Left lung (tissue), 4 donors: ENCODE measurements at regions not wholly inside any gene's neighbourhood (a gene's known extent, or its start where the extent isn't known, plus 50 kb on each side); places are given as distances from the start of the nearest gene placed in this dataset.
"Not testable (repeated sequence)": the region's sequence is repeated elsewhere in the genome, so short reads cannot be mapped to it uniquely, and the experiment has no call there.

Experiments used
- ATAC-seq: fragments of 200-7000 bp; cut with Tn5 transposase; one replicate; pipeline ENCODE4 v1.9.1; 2020; ENCODE audit warnings: moderate library complexity
- DNase-seq, 4 donors: peaks; one replicate each; pipeline ENCODE4 v3.0.0-alpha.2; 2013 to 2020
- H3K27ac ChIP-seq, 2 donors: fragments of 200-600 bp; sonication (generic) in 1 of 2; one replicate each; pipeline versions ENCODE4 v1.5.0 to v1.8.0; 2020 to 2021
- H3K27me3 ChIP-seq, 2 donors: fragments of 200-600 bp; sonication (generic) in 1 of 2; one replicate each; pipeline versions ENCODE4 v1.5.0 to v1.8.0; 2020 to 2021
- H3K36me3 ChIP-seq, 2 donors: fragments of 200-600 bp; sonication (generic) in 1 of 2; one replicate each; pipeline versions ENCODE4 v1.5.0 to v1.8.0; 2020 to 2021
- H3K4me1 ChIP-seq, 2 donors: fragments of 200-600 bp; one replicate each; pipeline ENCODE4 v1.8.0; 2021
- H3K4me3 ChIP-seq, 2 donors: fragments of 200-600 bp; sonication (generic) in 1 of 2; one replicate each; pipeline versions ENCODE4 v1.5.0 to v1.8.0; 2020 to 2021; ENCODE audit warnings: mild to moderate bottlenecking in 1 of 2
- H3K9me3 ChIP-seq, 2 donors: fragments of 200-600 bp; sonication (generic) in 1 of 2; one replicate each; pipeline versions ENCODE4 v1.5.0 to v1.8.0; 2020 to 2021
- CTCF ChIP-seq, 2 donors: fragments of 200-600 bp; sonication (generic) in 1 of 2; IDR thresholded peaks; one replicate each; pipeline versions ENCODE4 v1.5.0 to v1.8.0; 2021; ENCODE audit warnings: antibody characterized with exemption in 2 of 2
- intact Hi-C, 2 donors: fragments of 100-400 bp; cut with DNase I; formaldehyde crosslinking; loops; one replicate each; pipeline versions ENCODE4 v1.11.2 to v1.14.2; 2022
- donor health status: DM: no; HTN: yes; CAD: no.
- donor health status: DM: no; HTN: no; CAD: no.

- no peak overlapping the region for H3K27ac ChIP-seq
- intact Hi-C loops: no loop called here
- no peak overlapping the region for H3K4me3 ChIP-seq
- no peak for TF ChIP-seq CTCF (IDR thresholded peaks at IDR 0.05)
- no peak for ATAC-seq
- no peaks in the 10 kb centered on the region for H3K9me3 ChIP-seq
- H3K4me1 ChIP-seq: no peaks in the 10 kb centered on the region
- H3K36me3 ChIP-seq: no peaks in the 10 kb centered on the region
- DNase-seq: no peak
- H3K27me3 ChIP-seq: no peaks in the 10 kb centered on the region
Measured at GRCh38 chr5:108536321-108536720, 154.4 kb upstream of the FBXL17 start.

GRCh38 chr5:108532129-108532445 lies 150.2 kb upstream of the FBXL17 start:
- H3K9me3 ChIP-seq, intact Hi-C loops, H3K36me3 ChIP-seq, H3K4me1 ChIP-seq, H3K27me3 ChIP-seq, ATAC-seq, DNase-seq, H3K4me3 ChIP-seq, H3K27ac ChIP-seq: not testable (repeated sequence)

- no peaks in the 10 kb centered on the region for H3K36me3 ChIP-seq
- H3K9me3 ChIP-seq: peaks cover 0 to 3% of the 10 kb centered on the region in 2 donors
- ATAC-seq: no peak
- intact Hi-C loops: no loop called here
- H3K4me1 ChIP-seq: no peaks in the 10 kb centered on the region
- H3K4me3 ChIP-seq: no peak overlapping the region
- no peak overlapping the region for H3K27ac ChIP-seq
- no peak for TF ChIP-seq CTCF (IDR thresholded peaks at IDR 0.05)
- DNase-seq: no peak
- no peaks in the 10 kb centered on the region for H3K27me3 ChIP-seq
Measured at GRCh38 chr5:108531367-108532128, 149.7 kb upstream of the FBXL17 start.

DNA sequence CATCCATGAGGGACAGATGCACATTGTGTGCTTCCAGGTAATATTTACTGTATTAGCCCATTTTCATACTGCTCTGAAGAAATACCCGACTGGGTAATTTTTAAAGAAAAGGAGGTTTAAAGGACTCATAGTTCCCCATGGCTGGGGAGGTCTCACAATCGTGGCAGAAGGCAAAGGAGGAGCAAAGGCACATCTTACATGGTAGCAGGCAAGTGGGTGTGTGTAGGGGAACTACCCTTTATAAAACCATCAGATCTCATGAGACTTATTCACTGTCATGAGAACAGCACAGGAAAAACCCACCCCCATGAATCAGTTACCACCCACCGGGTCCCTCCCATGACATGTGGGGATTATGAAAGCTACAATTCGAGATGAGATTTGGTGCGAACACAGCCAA lies 148.8 kb upstream of the FBXL17 start:
- no peak for DNase-seq
- H3K36me3 ChIP-seq: no peaks in the 10 kb centered on the region
- no peak overlapping the region for H3K4me3 ChIP-seq
- intact Hi-C loops: no loop called here
- H3K27me3 ChIP-seq: no peaks in the 10 kb centered on the region
- peaks cover 0 to 5% of the 10 kb centered on the region in 2 donors for H3K9me3 ChIP-seq
- no peak for ATAC-seq
- H3K4me1 ChIP-seq: no peaks in the 10 kb centered on the region
- no peak for TF ChIP-seq CTCF (IDR thresholded peaks at IDR 0.05)
- no peak overlapping the region for H3K27ac ChIP-seq

GRCh38 chr5:108529381-108529780 lies 147.5 kb upstream of the FBXL17 start:
- intact Hi-C loops: no loop called here
- DNase-seq: no peak
- no peaks in the 10 kb centered on the region for H3K36me3 ChIP-seq
- TF ChIP-seq CTCF (IDR thresholded peaks at IDR 0.05): no peak
- H3K9me3 ChIP-seq: peaks cover 0 to 5% of the 10 kb centered on the region in 2 donors
- no peak for ATAC-seq
- no peaks in the 10 kb centered on the region for H3K4me1 ChIP-seq
- H3K27ac ChIP-seq: no peak overlapping the region
- no peaks in the 10 kb centered on the region for H3K27me3 ChIP-seq
- no peak overlapping the region for H3K4me3 ChIP-seq

DNA sequence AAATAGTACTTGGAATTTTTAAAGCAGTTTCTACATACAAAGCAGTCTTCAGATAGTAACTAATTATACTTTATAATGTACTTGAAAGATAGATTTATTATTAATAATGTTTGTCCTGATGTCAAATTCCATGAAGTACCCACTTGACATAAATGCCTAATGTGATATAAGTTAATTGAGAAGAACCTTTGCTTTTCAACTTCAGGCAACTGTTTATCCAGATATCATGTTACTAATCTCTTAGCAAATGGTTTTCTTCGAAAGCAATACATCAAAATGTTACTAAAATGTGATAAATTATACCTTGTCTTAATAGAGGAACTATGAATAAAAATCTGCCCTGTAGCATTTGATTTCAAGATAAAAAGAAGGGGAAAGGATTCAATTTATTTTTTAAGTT lies 146.8 kb upstream of the FBXL17 start:
- H3K27ac ChIP-seq: no peak overlapping the region
- intact Hi-C loops: no loop called here
- no peaks in the 10 kb centered on the region for H3K36me3 ChIP-seq
- H3K27me3 ChIP-seq: no peaks in the 10 kb centered on the region
- DNase-seq (no peak), ATAC-seq (no peak)
- peaks cover 0 to 5% of the 10 kb centered on the region in 2 donors for H3K9me3 ChIP-seq
- no peaks in the 10 kb centered on the region for H3K4me1 ChIP-seq
- TF ChIP-seq CTCF (IDR thresholded peaks at IDR 0.05): no peak
- H3K4me3 ChIP-seq: no peak overlapping the region
